GM23338 (cell line): ENCODE measurements at regions not wholly inside any gene's neighbourhood (a gene's known extent, or its start where the extent isn't known, plus 50 kb on each side); places are given as distances from the start of the nearest gene placed in this dataset.

Experiments
- ATAC-seq: fragments of 200-7000 bp; cut with Tn5 transposase; 3 replicates; pipeline ENCODE4 v1.9.1; 2020
- DNase-seq: peaks from one replicate; pipeline ENCODE4 v3.0.0-alpha.2; 2015; ENCODE audit warnings: low spot score
- H2AFZ ChIP-seq: fragments of 200-600 bp; sonication (generic); 2 replicates; pipeline ENCODE4 v1.8.0; 2016; ENCODE audit warnings: antibody characterized with exemption, mild to moderate bottlenecking, moderate library complexity
- H3F3A ChIP-seq: fragments of 200-600 bp; sonication (generic); replicated peaks from 2 replicates; pipeline ENCODE4 v1.8.0; 2017; ENCODE audit warnings: antibody characterized with exemption, mixed run types, low read depth
- H3K27ac ChIP-seq: fragments of 200-600 bp; sonication (generic); 2 replicates; pipeline ENCODE4 v1.6.1; 2016; ENCODE audit warnings: low read depth
- H3K27me3 ChIP-seq: fragments of 200-600 bp; sonication (generic); 2 replicates; pipeline ENCODE4 v1.8.0; 2016; ENCODE audit warnings: mild to moderate bottlenecking, mixed run types, moderate library complexity; ENCODE audit not compliant: insufficient read depth
- H3K36me3 ChIP-seq: fragments of 200-600 bp; sonication (generic); 2 replicates; pipeline ENCODE4 v1.8.0; 2016; ENCODE audit warnings: mild to moderate bottlenecking; ENCODE audit not compliant: insufficient read depth
- H3K4me1 ChIP-seq: fragments of 200-600 bp; sonication (generic); 2 replicates; pipeline ENCODE4 v1.8.0; 2016; ENCODE audit warnings: mild to moderate bottlenecking, moderate library complexity; ENCODE audit not compliant: insufficient read depth
- H3K4me2 ChIP-seq: fragments of 200-600 bp; sonication (generic); 2 replicates; pipeline ENCODE4 v1.7.1; 2017; ENCODE audit warnings: mixed run types
- H3K4me3 ChIP-seq: fragments of 200-600 bp; sonication (generic); 2 replicates; pipeline ENCODE4 v1.6.1; 2016; ENCODE audit warnings: mixed run types
- H3K79me2 ChIP-seq: fragments of 200-600 bp; sonication (generic); replicated peaks from 2 replicates; pipeline ENCODE4 v1.8.0; 2017; ENCODE audit warnings: mild to moderate bottlenecking; ENCODE audit not compliant: insufficient read depth
- H3K9me2 ChIP-seq: fragments of 200-600 bp; sonication (generic); 2 replicates; pipeline ENCODE4 v1.8.0; 2017; ENCODE audit not compliant: insufficient read depth
- H4K20me1 ChIP-seq: fragments of 200-600 bp; sonication (generic); replicated peaks from 2 replicates; pipeline ENCODE4 v1.8.0; 2017; ENCODE audit warnings: mild to moderate bottlenecking; ENCODE audit not compliant: insufficient read depth
- H3K27ac Mint-ChIP-seq: 2 replicates; pipeline ENCODE4 v1.8.0; 2020; ENCODE audit warnings: inconsistent platforms, mild to moderate bottlenecking, moderate library complexity, mixed read lengths
- H3K27me3 Mint-ChIP-seq: 3 replicates; pipeline ENCODE4 v1.8.0; 2022; ENCODE audit warnings: low read depth, mild to moderate bottlenecking, moderate library complexity, mixed read lengths, inconsistent platforms; ENCODE audit not compliant: insufficient read depth, poor library complexity
- H3K36me3 Mint-ChIP-seq: 3 replicates; pipeline ENCODE4 v1.8.0; 2021; ENCODE audit warnings: low read depth, mild to moderate bottlenecking, inconsistent platforms, moderate library complexity, mixed read lengths
- H3K4me1 Mint-ChIP-seq: 3 replicates; pipeline ENCODE4 v1.8.0; 2020; ENCODE audit warnings: mild to moderate bottlenecking, inconsistent platforms, mixed read lengths
- H3K4me3 Mint-ChIP-seq: 3 replicates; pipeline ENCODE4 v1.8.0; 2021; ENCODE audit warnings: moderate library complexity, mild to moderate bottlenecking, inconsistent platforms, mixed read lengths
- H3K9me3 Mint-ChIP-seq: 3 replicates; pipeline ENCODE4 v1.8.0; 2020; ENCODE audit warnings: moderate library complexity, mild to moderate bottlenecking, inconsistent platforms, mixed read lengths
- EZH2 ChIP-seq: fragments of 200-600 bp; sonication (generic); IDR thresholded peaks from one replicate; pipeline ENCODE4 v1.8.0; 2017; ENCODE audit warnings: antibody characterized with exemption, mild to moderate bottlenecking, low read depth; ENCODE audit not compliant: unreplicated experiment
- JUNB ChIP-seq: IDR thresholded peaks from one replicate; pipeline ENCODE4 v1.6.1; 2016; ENCODE audit warnings: antibody characterized with exemption; ENCODE audit not compliant: unreplicated experiment
- NANOG ChIP-seq: IDR thresholded peaks from 2 replicates; pipeline ENCODE4 v1.6.1; 2016; ENCODE audit warnings: antibody characterized with exemption, borderline replicate concordance
- POLR2AphosphoS5 ChIP-seq: IDR thresholded peaks from 2 replicates; pipeline ENCODE4 v1.6.1; 2016; ENCODE audit warnings: antibody characterized with exemption, low read depth
- STAT1 ChIP-seq: IDR thresholded peaks from one replicate; pipeline ENCODE4 v1.6.1; 2016; ENCODE audit warnings: antibody characterized with exemption; ENCODE audit not compliant: unreplicated experiment
- ZNF114 ChIP-seq: fragments of 250-450 bp; sonication (Bioruptor Pico); IDR thresholded peaks from 2 replicates; pipeline ENCODE4 v1.5.0; 2020; ENCODE audit warnings: mild to moderate bottlenecking, moderate library complexity
- TF ChIP-seq, protein P1 (sequence below), 2 experiments: fragments of 200-600 bp in 1 of 2; sonication (generic) in 1 of 2; conservative IDR thresholded peaks; 2 replicates each; pipeline versions ENCODE4 v1.5.1 to v1.6.1; 2016 to 2017; ENCODE audit warnings: antibody characterized with exemption in 2 of 2, low read depth in 2 of 2, mild to moderate bottlenecking in 2 of 2, moderate library complexity in 1 of 2
- TF ChIP-seq, protein P2 (sequence below): IDR thresholded peaks from 2 replicates; pipeline ENCODE4 v1.6.1; 2016; ENCODE audit warnings: antibody characterized with exemption
- TF ChIP-seq, protein P3 (sequence below): IDR thresholded peaks from one replicate; pipeline ENCODE4 v1.6.1; 2018; ENCODE audit warnings: antibody characterized with exemption; ENCODE audit not compliant: unreplicated experiment

DNA sequence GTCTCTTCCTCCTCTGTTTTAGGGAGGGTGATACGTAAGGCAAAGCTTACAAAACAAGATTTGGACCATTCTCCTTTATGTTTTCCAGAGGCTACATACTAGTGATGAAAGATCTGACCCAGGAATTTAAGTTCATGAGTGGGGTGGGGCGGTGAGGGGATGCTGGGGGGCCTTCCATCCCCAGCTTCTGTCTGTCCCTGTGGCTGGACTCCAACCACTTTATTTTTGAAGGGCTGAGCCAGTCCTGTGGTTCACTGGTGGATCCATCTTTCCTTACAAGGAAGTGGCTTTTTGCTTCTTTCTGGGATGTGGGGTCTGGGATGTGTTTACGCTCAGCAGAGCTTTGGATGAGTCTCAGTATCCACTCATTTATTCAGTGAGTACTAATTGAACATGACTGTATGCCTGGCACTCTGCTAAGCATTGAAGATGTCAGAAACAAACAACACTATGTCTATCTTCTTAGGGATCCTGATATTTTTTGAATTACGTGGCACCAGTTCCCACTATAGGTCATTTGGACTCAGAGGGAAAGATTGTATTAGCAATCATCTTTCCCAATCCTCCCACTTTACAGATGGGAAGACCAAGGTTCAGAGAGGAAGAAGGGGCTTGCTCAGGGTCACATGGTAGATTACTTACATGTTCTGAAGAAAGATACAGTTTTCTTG, 291.8 kb upstream of the TBX3 start (continued):
- TF ChIP-seq, protein P1, sequence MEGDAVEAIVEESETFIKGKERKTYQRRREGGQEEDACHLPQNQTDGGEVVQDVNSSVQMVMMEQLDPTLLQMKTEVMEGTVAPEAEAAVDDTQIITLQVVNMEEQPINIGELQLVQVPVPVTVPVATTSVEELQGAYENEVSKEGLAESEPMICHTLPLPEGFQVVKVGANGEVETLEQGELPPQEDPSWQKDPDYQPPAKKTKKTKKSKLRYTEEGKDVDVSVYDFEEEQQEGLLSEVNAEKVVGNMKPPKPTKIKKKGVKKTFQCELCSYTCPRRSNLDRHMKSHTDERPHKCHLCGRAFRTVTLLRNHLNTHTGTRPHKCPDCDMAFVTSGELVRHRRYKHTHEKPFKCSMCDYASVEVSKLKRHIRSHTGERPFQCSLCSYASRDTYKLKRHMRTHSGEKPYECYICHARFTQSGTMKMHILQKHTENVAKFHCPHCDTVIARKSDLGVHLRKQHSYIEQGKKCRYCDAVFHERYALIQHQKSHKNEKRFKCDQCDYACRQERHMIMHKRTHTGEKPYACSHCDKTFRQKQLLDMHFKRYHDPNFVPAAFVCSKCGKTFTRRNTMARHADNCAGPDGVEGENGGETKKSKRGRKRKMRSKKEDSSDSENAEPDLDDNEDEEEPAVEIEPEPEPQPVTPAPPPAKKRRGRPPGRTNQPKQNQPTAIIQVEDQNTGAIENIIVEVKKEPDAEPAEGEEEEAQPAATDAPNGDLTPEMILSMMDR (conservative IDR thresholded peaks at IDR 0.05; ENCODE audit: low read depth in 2 of 2), result no peak
- TF ChIP-seq JUNB, result no peak

DNA sequence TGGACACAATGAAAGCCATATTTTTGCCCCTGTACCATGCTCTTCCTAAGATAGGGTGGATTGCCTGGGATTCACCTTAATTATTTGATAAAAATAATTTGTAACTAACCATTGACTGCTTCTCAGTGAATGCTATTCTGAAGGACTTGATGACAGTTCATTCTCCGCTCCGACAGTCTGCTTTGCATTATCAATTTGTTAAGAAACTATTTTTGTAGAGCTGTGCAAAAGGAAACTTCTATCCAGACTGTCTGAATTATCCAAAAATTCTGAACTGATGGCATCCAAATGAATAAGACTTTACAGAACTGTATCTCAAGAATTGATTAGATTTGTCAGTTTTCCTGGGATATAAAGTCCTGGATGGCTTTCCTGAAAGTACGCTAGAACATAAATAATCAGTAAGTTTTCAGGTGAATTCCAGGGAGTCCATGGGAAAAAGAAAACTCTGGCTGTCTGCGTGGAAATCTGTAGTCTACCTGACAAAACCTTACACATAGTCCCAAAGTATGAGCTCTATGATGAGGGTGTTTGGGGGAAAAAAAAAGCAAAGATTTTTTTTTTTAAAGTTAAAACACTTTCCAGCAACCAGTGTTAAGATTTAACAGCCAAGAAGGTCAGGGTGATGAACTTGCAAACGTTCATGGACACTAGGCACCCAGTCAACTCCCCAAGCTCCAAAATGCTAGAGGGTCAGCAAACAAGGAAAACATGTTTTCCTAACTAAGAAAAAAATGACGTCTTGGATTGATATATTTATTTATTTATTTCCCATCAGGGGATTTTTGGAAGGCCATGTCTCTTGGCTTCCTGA, 291.1 kb upstream of the TBX3 start:
- Mint-ChIP-seq H3K4me3 (no peak overlapping the region), H3K36me3 (no peaks in the 10 kb centered on the region), H3K4me1 (no peaks in the 10 kb centered on the region), H3K9me3 (no peaks in the 10 kb centered on the region), H3K27me3 (no peaks in the 10 kb centered on the region), H3K27ac (no peak overlapping the region)
- H3K4me2 ChIP-seq, result no peak overlapping the region
- no peaks in the 10 kb centered on the region for H3F3A ChIP-seq
- ATAC-seq (no peak), DNase-seq (no peak)
- no peak overlapping the region for H3K4me3 ChIP-seq
- no peak overlapping the region for H3K27ac ChIP-seq
- no peaks in the 10 kb centered on the region for H3K79me2 ChIP-seq
- TF ChIP-seq, protein P2, sequence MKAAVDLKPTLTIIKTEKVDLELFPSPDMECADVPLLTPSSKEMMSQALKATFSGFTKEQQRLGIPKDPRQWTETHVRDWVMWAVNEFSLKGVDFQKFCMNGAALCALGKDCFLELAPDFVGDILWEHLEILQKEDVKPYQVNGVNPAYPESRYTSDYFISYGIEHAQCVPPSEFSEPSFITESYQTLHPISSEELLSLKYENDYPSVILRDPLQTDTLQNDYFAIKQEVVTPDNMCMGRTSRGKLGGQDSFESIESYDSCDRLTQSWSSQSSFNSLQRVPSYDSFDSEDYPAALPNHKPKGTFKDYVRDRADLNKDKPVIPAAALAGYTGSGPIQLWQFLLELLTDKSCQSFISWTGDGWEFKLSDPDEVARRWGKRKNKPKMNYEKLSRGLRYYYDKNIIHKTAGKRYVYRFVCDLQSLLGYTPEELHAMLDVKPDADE, result no peak
- TF ChIP-seq ZNF114 (CRISPR knock-in tag) (no peak), STAT1 (no peak), NANOG (no peak), POLR2AphosphoS5 (no peak), EZH2 (no peak)
- TF ChIP-seq, protein P3, sequence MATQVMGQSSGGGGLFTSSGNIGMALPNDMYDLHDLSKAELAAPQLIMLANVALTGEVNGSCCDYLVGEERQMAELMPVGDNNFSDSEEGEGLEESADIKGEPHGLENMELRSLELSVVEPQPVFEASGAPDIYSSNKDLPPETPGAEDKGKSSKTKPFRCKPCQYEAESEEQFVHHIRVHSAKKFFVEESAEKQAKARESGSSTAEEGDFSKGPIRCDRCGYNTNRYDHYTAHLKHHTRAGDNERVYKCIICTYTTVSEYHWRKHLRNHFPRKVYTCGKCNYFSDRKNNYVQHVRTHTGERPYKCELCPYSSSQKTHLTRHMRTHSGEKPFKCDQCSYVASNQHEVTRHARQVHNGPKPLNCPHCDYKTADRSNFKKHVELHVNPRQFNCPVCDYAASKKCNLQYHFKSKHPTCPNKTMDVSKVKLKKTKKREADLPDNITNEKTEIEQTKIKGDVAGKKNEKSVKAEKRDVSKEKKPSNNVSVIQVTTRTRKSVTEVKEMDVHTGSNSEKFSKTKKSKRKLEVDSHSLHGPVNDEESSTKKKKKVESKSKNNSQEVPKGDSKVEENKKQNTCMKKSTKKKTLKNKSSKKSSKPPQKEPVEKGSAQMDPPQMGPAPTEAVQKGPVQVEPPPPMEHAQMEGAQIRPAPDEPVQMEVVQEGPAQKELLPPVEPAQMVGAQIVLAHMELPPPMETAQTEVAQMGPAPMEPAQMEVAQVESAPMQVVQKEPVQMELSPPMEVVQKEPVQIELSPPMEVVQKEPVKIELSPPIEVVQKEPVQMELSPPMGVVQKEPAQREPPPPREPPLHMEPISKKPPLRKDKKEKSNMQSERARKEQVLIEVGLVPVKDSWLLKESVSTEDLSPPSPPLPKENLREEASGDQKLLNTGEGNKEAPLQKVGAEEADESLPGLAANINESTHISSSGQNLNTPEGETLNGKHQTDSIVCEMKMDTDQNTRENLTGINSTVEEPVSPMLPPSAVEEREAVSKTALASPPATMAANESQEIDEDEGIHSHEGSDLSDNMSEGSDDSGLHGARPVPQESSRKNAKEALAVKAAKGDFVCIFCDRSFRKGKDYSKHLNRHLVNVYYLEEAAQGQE, result no peak
- H3K27me3 ChIP-seq, result no peaks in the 10 kb centered on the region
- no peaks in the 10 kb centered on the region for H3K36me3 ChIP-seq
- no peaks in the 10 kb centered on the region for H4K20me1 ChIP-seq
- no peaks in the 10 kb centered on the region for H3K4me1 ChIP-seq
- 0 out of 2 replicates have a peak, but pooled peaks cover 6% of the 10 kb centered on the region for H3K9me2 ChIP-seq
- no peak overlapping the region for H2AFZ ChIP-seq
